Naive B cell (primary cell): ENCODE measurements at regions not wholly inside any gene's neighbourhood (a gene's known extent, or its start where the extent isn't known, plus 50 kb on each side); places are given as distances from the start of the nearest gene placed in this dataset.

Source experiments
- ATAC-seq, 2 donors: fragments of 150-1000 bp; cut with Tn5 transposase; 2 replicates each; pipeline ENCODE4 v1.10.0; 2021; ENCODE audit warnings: low read depth in 2 of 2, mild to moderate bottlenecking in 2 of 2, moderate library complexity in 2 of 2
- DNase-seq: peaks from one replicate; pipeline ENCODE4 v3.0.0; 2022
- H3K27ac Mint-ChIP-seq, 6 donors: one replicate each; pipeline ENCODE4 v1.8.0; 2020 to 2022; ENCODE audit warnings: mild to moderate bottlenecking in 6 of 6, mixed read lengths in 6 of 6, moderate library complexity in 5 of 6, inconsistent platforms in 2 of 6
- H3K27me3 Mint-ChIP-seq, 3 donors: one replicate each; pipeline ENCODE4 v1.8.0; 2021 to 2022; ENCODE audit warnings: mixed read lengths in 3 of 3, mild to moderate bottlenecking in 1 of 3
- H3K36me3 Mint-ChIP-seq, 2 donors: one replicate each; pipeline ENCODE4 v1.8.0; 2020 to 2022; ENCODE audit warnings: mixed read lengths in 2 of 2, inconsistent platforms in 1 of 2, mild to moderate bottlenecking in 1 of 2
- H3K4me1 Mint-ChIP-seq, 3 donors: one replicate each; pipeline ENCODE4 v1.8.0; 2020 to 2022; ENCODE audit warnings: mixed read lengths in 3 of 3, inconsistent platforms in 1 of 3, mild to moderate bottlenecking in 1 of 3, moderate library complexity in 1 of 3
- H3K4me3 Mint-ChIP-seq, 8 donors: one replicate each; pipeline ENCODE4 v1.8.0; 2020 to 2022; ENCODE audit warnings: mild to moderate bottlenecking in 8 of 8, mixed read lengths in 8 of 8, moderate library complexity in 8 of 8, inconsistent platforms in 2 of 8
- H3K9me3 Mint-ChIP-seq, 7 donors: one replicate each; pipeline ENCODE4 v1.8.0; 2020 to 2022; ENCODE audit warnings: mixed read lengths in 7 of 7, mild to moderate bottlenecking in 5 of 7, inconsistent platforms in 2 of 7, moderate library complexity in 1 of 7

- no peak overlapping the region for H3K27ac Mint-ChIP-seq
- no peaks in the 10 kb centered on the region for H3K27me3 Mint-ChIP-seq
- no peak overlapping the region for H3K4me3 Mint-ChIP-seq
- ATAC-seq (no peak), DNase-seq (no peak)
- no peaks in the 10 kb centered on the region for H3K36me3 Mint-ChIP-seq
- peaks cover 0 to 9% (median 4%) of the 10 kb centered on the region in 7 donors for H3K9me3 Mint-ChIP-seq
- no peaks in the 10 kb centered on the region for H3K4me1 Mint-ChIP-seq
Measured at GRCh38 chr13:87035526-87035925, 635.6 kb upstream of the SLITRK5 start.

- DNase-seq, result no peak
- Mint-ChIP-seq H3K36me3 (no peaks in the 10 kb centered on the region), H3K27me3 (no peaks in the 10 kb centered on the region), H3K4me1 (no peaks in the 10 kb centered on the region), H3K9me3 (peaks cover 2 to 16% (median 4%) of the 10 kb centered on the region in 7 donors), H3K27ac (no peak overlapping the region), H3K4me3 (no peak overlapping the region)
- ATAC-seq, result no peak
Measured at GRCh38 chr13:87042946-87043345, 628.2 kb upstream of the SLITRK5 start.

- DNase-seq (no peak), ATAC-seq (no peak)
- no peaks in the 10 kb centered on the region for H3K27me3 Mint-ChIP-seq
- no peak overlapping the region for H3K4me3 Mint-ChIP-seq
- peaks cover 0 to 10% (median 5%) of the 10 kb centered on the region in 7 donors for H3K9me3 Mint-ChIP-seq
- H3K36me3 Mint-ChIP-seq, result no peaks in the 10 kb centered on the region
- no peak overlapping the region for H3K27ac Mint-ChIP-seq
- no peaks in the 10 kb centered on the region for H3K4me1 Mint-ChIP-seq
Measured at GRCh38 chr13:87052731-87053130, 618.4 kb upstream of the SLITRK5 start.

- H3K4me3 Mint-ChIP-seq, result no peak overlapping the region
- DNase-seq (no peak), ATAC-seq (no peak)
- peaks cover 0 to 4% (median 2%) of the 10 kb centered on the region in 7 donors for H3K9me3 Mint-ChIP-seq
- no peaks in the 10 kb centered on the region for H3K4me1 Mint-ChIP-seq
- no peak overlapping the region for H3K27ac Mint-ChIP-seq
- no peaks in the 10 kb centered on the region for H3K36me3 Mint-ChIP-seq
- H3K27me3 Mint-ChIP-seq, result no peaks in the 10 kb centered on the region
Measured at GRCh38 chr13:87057807-87058520, 613.2 kb upstream of the SLITRK5 start.

- no peaks in the 10 kb centered on the region for H3K4me1 Mint-ChIP-seq
- H3K4me3 Mint-ChIP-seq, result no peak overlapping the region
- ATAC-seq (no peak), DNase-seq (no peak)
- no peaks in the 10 kb centered on the region for H3K36me3 Mint-ChIP-seq
- no peaks in the 10 kb centered on the region for H3K27me3 Mint-ChIP-seq
- no peak overlapping the region for H3K27ac Mint-ChIP-seq
- peaks cover 0 to 1% (median 0%) of the 10 kb centered on the region in 7 donors for H3K9me3 Mint-ChIP-seq
Measured at GRCh38 chr13:87058786-87059329, 612.3 kb upstream of the SLITRK5 start.

- no peak for DNase-seq
- H3K4me1 Mint-ChIP-seq, result no peaks in the 10 kb centered on the region
- H3K36me3 Mint-ChIP-seq, result no peaks in the 10 kb centered on the region
- no peak overlapping the region for H3K4me3 Mint-ChIP-seq
- ATAC-seq, result no peak
- H3K27ac Mint-ChIP-seq, result no peak overlapping the region
- H3K27me3 Mint-ChIP-seq, result no peaks in the 10 kb centered on the region
- peaks cover 0 to 15% (median 2%) of the 10 kb centered on the region in 7 donors for H3K9me3 Mint-ChIP-seq
Measured at GRCh38 chr13:87078947-87079795, 592.0 kb upstream of the SLITRK5 start.

GRCh38 chr13:87080100-87080779 is 590.9 kb upstream of the SLITRK5 start:
- H3K27me3 Mint-ChIP-seq, result no peaks in the 10 kb centered on the region
- DNase-seq (no peak), ATAC-seq (no peak)
- peaks cover 0 to 15% (median 2%) of the 10 kb centered on the region in 7 donors for H3K9me3 Mint-ChIP-seq
- no peak overlapping the region for H3K27ac Mint-ChIP-seq
- no peaks in the 10 kb centered on the region for H3K36me3 Mint-ChIP-seq
- H3K4me1 Mint-ChIP-seq, result no peaks in the 10 kb centered on the region
- no peak overlapping the region for H3K4me3 Mint-ChIP-seq

- H3K27ac Mint-ChIP-seq, result no peak overlapping the region
- no peaks in the 10 kb centered on the region for H3K4me1 Mint-ChIP-seq
- H3K9me3 Mint-ChIP-seq, result peaks cover 0 to 10% (median 2%) of the 10 kb centered on the region in 7 donors
- DNase-seq (no peak), ATAC-seq (no peak)
- no peaks in the 10 kb centered on the region for H3K27me3 Mint-ChIP-seq
- H3K36me3 Mint-ChIP-seq, result no peaks in the 10 kb centered on the region
- H3K4me3 Mint-ChIP-seq, result no peak overlapping the region
Measured at GRCh38 chr13:87084192-87084591, 587.0 kb upstream of the SLITRK5 start.

GRCh38 chr13:87087741-87088140 is 583.4 kb upstream of the SLITRK5 start:
- DNase-seq (no peak), ATAC-seq (no peak)
- Mint-ChIP-seq H3K27ac (no peak overlapping the region), H3K27me3 (no peaks in the 10 kb centered on the region), H3K4me1 (no peaks in the 10 kb centered on the region), H3K36me3 (no peaks in the 10 kb centered on the region), H3K4me3 (no peak overlapping the region), H3K9me3 (peaks cover 0 to 7% (median 0%) of the 10 kb centered on the region in 7 donors)

- H3K4me3 Mint-ChIP-seq, result no peak overlapping the region
- H3K27me3 Mint-ChIP-seq, result no peaks in the 10 kb centered on the region
- no peak overlapping the region for H3K27ac Mint-ChIP-seq
- no peaks in the 10 kb centered on the region for H3K36me3 Mint-ChIP-seq
- ATAC-seq, result no peak
- no peaks in the 10 kb centered on the region for H3K4me1 Mint-ChIP-seq
- H3K9me3 Mint-ChIP-seq, result peaks cover 0 to 7% (median 0%) of the 10 kb centered on the region in 7 donors
- no peak for DNase-seq
Measured at GRCh38 chr13:87089391-87089790, 581.8 kb upstream of the SLITRK5 start.

- no peak for ATAC-seq
- Mint-ChIP-seq H3K4me3 (no peak overlapping the region), H3K27ac (no peak overlapping the region), H3K4me1 (no peaks in the 10 kb centered on the region), H3K9me3 (peaks cover 0 to 3% (median 0%) of the 10 kb centered on the region in 7 donors), H3K36me3 (no peaks in the 10 kb centered on the region), H3K27me3 (no peaks in the 10 kb centered on the region)
- no peak for DNase-seq
Measured at GRCh38 chr13:87093399-87093798, 577.8 kb upstream of the SLITRK5 start.

- H3K4me3 Mint-ChIP-seq, result no peak overlapping the region
- peaks cover 0 to 3% (median 0%) of the 10 kb centered on the region in 7 donors for H3K9me3 Mint-ChIP-seq
- no peaks in the 10 kb centered on the region for H3K4me1 Mint-ChIP-seq
- no peak overlapping the region for H3K27ac Mint-ChIP-seq
- no peaks in the 10 kb centered on the region for H3K36me3 Mint-ChIP-seq
- DNase-seq, result no peak
- no peak for ATAC-seq
- H3K27me3 Mint-ChIP-seq, result no peaks in the 10 kb centered on the region
Measured at GRCh38 chr13:87094646-87095045, 576.5 kb upstream of the SLITRK5 start.

- Mint-ChIP-seq H3K27ac (no peak overlapping the region), H3K4me1 (no peaks in the 10 kb centered on the region), H3K36me3 (no peaks in the 10 kb centered on the region), H3K9me3 (peaks cover 0 to 5% (median 0%) of the 10 kb centered on the region in 7 donors), H3K27me3 (no peaks in the 10 kb centered on the region), H3K4me3 (no peak overlapping the region)
- no peak for DNase-seq
- no peak for ATAC-seq
Measured at GRCh38 chr13:87100431-87100830, 570.7 kb upstream of the SLITRK5 start.
